Tibial nerve (tissue), 4 donors: ENCODE measurements at regions not wholly inside any gene's neighbourhood (a gene's known extent, or its start where the extent isn't known, plus 50 kb on each side); places are given as distances from the start of the nearest gene placed in this dataset.

ENCODE experiments used
- DNase-seq, 2 donors: peaks; one replicate each; pipeline ENCODE4 v3.0.0-alpha.2; 2019; ENCODE audit warnings: low spot score in 2 of 2
- H3K27ac ChIP-seq, 4 donors: fragments of 200-600 bp; sonication (generic) in 3 of 4; one replicate each; pipeline ENCODE4 v1.5.1; 2017 to 2019; ENCODE audit warnings: mild to moderate bottlenecking in 1 of 4
- H3K27me3 ChIP-seq, 2 donors: fragments of 200-600 bp; sonication (generic) in 1 of 2; one replicate each; pipeline versions ENCODE4 v1.5.1 to v1.6.0; 2017 to 2019
- H3K36me3 ChIP-seq, 3 donors: fragments of 200-600 bp; sonication (generic); one replicate each; pipeline ENCODE4 v1.5.1; 2018 to 2019
- H3K4me1 ChIP-seq, 4 donors: fragments of 200-600 bp; sonication (generic) in 3 of 4; one replicate each; pipeline ENCODE4 v1.5.1; 2017 to 2019
- H3K4me3 ChIP-seq, 4 donors: fragments of 200-600 bp; sonication (generic) in 3 of 4; one replicate each; pipeline ENCODE4 v1.5.1; 2017 to 2019; ENCODE audit warnings: mild to moderate bottlenecking in 1 of 4, moderate library complexity in 1 of 4
- H3K9me3 ChIP-seq, 4 donors: fragments of 200-600 bp; sonication (generic) in 3 of 4; one replicate each; pipeline ENCODE4 v1.5.1; 2017 to 2019
- EP300 ChIP-seq, 2 donors: sonication (generic); formaldehyde crosslinking; IDR thresholded peaks; one replicate each; pipeline ENCODE4 v1.6.1; 2017; ENCODE audit warnings: antibody characterized with exemption in 2 of 2, mild to moderate bottlenecking in 1 of 2
- POLR2A ChIP-seq, 2 donors: fragments of 450-650 bp; IDR thresholded peaks; one replicate each; pipeline ENCODE4 v1.6.1; 2017; ENCODE audit warnings: antibody characterized with exemption in 2 of 2, mild to moderate bottlenecking in 2 of 2, moderate library complexity in 2 of 2
- WGBS, 2 donors: methylation state at CpG; one replicate each; pipeline ENCODE4 v1.1.5; 2018; 5-methylcytosine and 5-hydroxymethylcytosine counted together
- TF ChIP-seq, protein P1 (sequence below), 5 experiments: fragments of 200-600 bp in 3 of 5; fragments of 450-650 bp in 2 of 5; sonication (generic) in 3 of 5; IDR thresholded peaks; one replicate each; pipeline ENCODE4 v1.5.1; 2016 to 2019; ENCODE audit warnings: antibody characterized with exemption in 5 of 5, mild to moderate bottlenecking in 3 of 5, moderate library complexity in 2 of 5

DNA sequence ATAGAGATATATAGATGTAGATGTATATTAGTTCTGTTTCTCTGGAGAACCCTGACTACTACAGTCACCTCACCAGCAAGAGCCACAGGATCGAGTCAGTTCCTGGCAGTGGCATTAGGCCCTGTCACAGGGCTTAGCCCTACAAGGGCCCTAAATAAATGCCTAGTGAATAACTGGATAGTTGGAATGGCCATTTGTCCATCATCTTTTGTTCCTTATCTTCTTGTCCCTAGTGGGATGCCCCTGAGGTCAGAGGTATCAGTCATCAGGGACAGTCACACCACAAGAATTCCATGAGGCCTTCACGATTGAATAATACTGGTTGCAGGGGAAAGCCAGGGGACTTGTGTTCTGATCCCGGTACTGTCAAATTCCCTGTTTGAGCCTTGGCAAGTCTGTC is 204.9 kb upstream of the PPP2R3A start:
- 82 to 90% methylated on average over 3 of the region's 3 CpGs for WGBS, 2 donors
- TF ChIP-seq, protein P1, sequence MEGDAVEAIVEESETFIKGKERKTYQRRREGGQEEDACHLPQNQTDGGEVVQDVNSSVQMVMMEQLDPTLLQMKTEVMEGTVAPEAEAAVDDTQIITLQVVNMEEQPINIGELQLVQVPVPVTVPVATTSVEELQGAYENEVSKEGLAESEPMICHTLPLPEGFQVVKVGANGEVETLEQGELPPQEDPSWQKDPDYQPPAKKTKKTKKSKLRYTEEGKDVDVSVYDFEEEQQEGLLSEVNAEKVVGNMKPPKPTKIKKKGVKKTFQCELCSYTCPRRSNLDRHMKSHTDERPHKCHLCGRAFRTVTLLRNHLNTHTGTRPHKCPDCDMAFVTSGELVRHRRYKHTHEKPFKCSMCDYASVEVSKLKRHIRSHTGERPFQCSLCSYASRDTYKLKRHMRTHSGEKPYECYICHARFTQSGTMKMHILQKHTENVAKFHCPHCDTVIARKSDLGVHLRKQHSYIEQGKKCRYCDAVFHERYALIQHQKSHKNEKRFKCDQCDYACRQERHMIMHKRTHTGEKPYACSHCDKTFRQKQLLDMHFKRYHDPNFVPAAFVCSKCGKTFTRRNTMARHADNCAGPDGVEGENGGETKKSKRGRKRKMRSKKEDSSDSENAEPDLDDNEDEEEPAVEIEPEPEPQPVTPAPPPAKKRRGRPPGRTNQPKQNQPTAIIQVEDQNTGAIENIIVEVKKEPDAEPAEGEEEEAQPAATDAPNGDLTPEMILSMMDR (IDR thresholded peaks at IDR 0.05): no peak
- TF ChIP-seq POLR2A (IDR thresholded peaks at IDR 0.05): no peak
- TF ChIP-seq EP300 (IDR thresholded peaks at IDR 0.05): no peak
- H3K36me3 ChIP-seq: no peaks in the 10 kb centered on the region
- peaks cover 0 to 6% (median 0%) of the 10 kb centered on the region in 4 donors for H3K9me3 ChIP-seq
- DNase-seq: no peak
- H3K27me3 ChIP-seq: no peaks in the 10 kb centered on the region
- H3K27ac ChIP-seq: no peak overlapping the region
- H3K4me1 ChIP-seq: no peaks in the 10 kb centered on the region
- no peak overlapping the region for H3K4me3 ChIP-seq

DNA sequence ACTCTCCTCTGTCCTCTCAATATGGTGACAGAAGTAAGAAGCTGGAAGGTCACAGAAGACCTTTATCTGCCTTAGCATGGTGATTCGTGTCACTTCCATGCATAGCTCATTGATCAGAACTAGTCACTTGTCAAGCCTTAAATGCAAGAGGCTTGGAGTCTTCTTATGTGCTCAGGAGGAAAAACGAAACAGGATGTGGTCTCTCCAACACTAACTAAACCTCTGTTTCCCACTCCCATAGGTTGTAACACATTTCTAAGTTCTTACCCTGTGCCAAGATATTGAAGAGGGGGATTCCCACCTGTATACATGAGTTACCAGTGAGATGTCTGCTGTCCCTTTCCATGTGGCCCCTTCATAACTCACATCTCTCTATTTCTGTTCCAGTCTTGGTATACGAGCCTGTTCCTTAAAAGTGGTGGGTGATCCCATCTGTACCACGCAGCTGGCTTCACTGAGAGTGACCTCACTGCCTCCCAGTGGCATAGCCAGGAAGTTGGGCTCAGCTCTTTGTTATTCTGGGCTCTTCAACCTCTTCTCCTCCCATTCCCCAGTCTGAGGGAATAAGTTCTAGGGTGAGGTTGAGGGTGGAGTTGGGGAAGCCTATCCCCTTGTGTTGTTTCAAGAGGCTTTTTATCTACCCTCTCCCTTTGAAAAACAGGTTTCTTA is 203.2 kb upstream of the PPP2R3A start:
- H3K36me3 ChIP-seq: no peaks in the 10 kb centered on the region
- peaks cover 0 to 6% (median 0%) of the 10 kb centered on the region in 4 donors for H3K9me3 ChIP-seq
- H3K4me1 ChIP-seq: no peaks in the 10 kb centered on the region
- DNase-seq: no peak
- no peak overlapping the region for H3K27ac ChIP-seq
- H3K27me3 ChIP-seq: no peaks in the 10 kb centered on the region
- no peak overlapping the region for H3K4me3 ChIP-seq
- 33 to 35% methylated on average over 4 of the region's 4 CpGs for WGBS, 2 donors
- TF ChIP-seq, protein P1 (IDR thresholded peaks at IDR 0.05): no peak
- TF ChIP-seq POLR2A (IDR thresholded peaks at IDR 0.05): no peak
- TF ChIP-seq EP300 (IDR thresholded peaks at IDR 0.05): no peak

DNA sequence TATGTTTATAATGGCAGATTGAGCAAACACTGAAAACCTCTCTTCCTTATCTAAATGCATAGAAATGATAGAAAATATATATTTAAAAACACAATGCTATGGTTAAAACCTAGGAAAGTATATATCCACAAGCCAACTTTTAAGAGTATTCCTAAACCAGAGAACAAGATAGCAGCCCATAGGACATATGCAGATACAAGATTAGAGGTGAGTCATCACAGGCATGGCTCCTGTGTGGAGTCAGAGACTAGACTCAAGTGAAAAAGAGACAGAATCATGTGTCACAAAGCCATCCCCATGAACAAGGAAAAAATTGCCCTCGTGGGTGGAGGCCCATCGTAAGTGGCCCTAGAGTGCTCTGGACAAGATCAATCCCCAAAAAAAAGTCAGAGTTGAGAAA is 199.4 kb upstream of the PPP2R3A start:
- H3K4me1 ChIP-seq: no peaks in the 10 kb centered on the region
- no peaks in the 10 kb centered on the region for H3K36me3 ChIP-seq
- no peak overlapping the region for H3K27ac ChIP-seq
- 81 to 88% methylated on average over 2 of the region's 2 CpGs for WGBS, 2 donors
- TF ChIP-seq EP300 (IDR thresholded peaks at IDR 0.05) (no peak), POLR2A (IDR thresholded peaks at IDR 0.05) (no peak)
- TF ChIP-seq, protein P1 (IDR thresholded peaks at IDR 0.05): no peak
- no peak for DNase-seq
- H3K27me3 ChIP-seq: no peaks in the 10 kb centered on the region
- H3K4me3 ChIP-seq: no peak overlapping the region
- peaks cover 0 to 6% (median 0%) of the 10 kb centered on the region in 4 donors for H3K9me3 ChIP-seq

DNA sequence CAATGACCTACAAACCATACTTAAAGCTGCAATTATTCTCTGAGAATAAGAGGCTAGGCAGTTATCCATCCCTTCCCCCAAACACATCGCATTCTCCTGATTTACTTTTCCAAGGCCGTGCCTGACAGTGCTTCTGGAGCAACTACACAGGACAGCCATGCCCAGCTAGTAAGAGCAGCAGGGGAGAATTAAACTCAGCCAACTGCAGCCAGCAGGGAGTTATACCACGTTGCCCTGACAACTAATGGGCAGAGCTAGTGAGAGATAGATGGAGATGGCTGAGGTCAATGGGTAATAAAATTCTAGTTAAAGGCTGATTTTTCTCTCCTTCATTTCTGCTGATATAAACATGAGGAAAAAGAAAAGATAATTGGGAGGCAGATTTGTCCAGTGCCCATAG is 193.8 kb upstream of the PPP2R3A start:
- no peak for DNase-seq
- Histone ChIP-seq H3K27ac (no peak overlapping the region), H3K36me3 (no peaks in the 10 kb centered on the region), H3K4me1 (no peaks in the 10 kb centered on the region), H3K9me3 (peaks cover 0 to 8% (median 0%) of the 10 kb centered on the region in 4 donors), H3K4me3 (no peak overlapping the region), H3K27me3 (no peaks in the 10 kb centered on the region)
- TF ChIP-seq EP300 (IDR thresholded peaks at IDR 0.05): no peak
- no peak for TF ChIP-seq POLR2A (IDR thresholded peaks at IDR 0.05)
- TF ChIP-seq, protein P1 (IDR thresholded peaks at IDR 0.05): no peak
- WGBS, 2 donors: 35 to 37% methylated on average over 3 of the region's 3 CpGs

DNA sequence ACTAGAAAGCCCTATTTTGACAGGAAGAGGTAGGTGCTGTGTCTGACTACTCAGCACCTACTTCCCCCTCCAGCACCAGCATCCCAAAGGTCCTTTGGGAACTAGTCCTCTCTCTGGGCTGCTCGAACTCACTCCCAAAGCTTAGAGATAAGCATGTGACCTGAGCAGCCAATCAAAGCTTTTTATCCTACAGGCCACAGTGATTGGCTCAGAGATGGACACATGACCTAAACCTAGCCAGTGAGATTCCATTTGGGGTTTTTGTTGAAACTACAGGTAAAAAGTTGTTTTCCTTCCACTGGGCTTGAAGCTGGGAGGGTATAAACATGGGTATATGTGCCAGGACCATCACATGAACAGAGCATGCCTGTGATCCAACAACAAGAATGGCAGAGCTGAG is 186.5 kb upstream of the PPP2R3A start:
- no peaks in the 10 kb centered on the region for H3K27me3 ChIP-seq
- no peaks in the 10 kb centered on the region for H3K4me1 ChIP-seq
- no peak for DNase-seq
- peaks cover 0 to 9% (median 0%) of the 10 kb centered on the region in 4 donors for H3K9me3 ChIP-seq
- TF ChIP-seq POLR2A (IDR thresholded peaks at IDR 0.05): no peak
- no peak for TF ChIP-seq EP300 (IDR thresholded peaks at IDR 0.05)
- WGBS, 2 donors: 57 to 75% methylated on average over 1 of the region's 1 CpG
- H3K4me3 ChIP-seq: no peak overlapping the region
- no peak overlapping the region for H3K27ac ChIP-seq
- H3K36me3 ChIP-seq: no peaks in the 10 kb centered on the region
